Suprapubic skin (tissue), 4 donors: ENCODE measurements at regions not wholly inside any gene's neighbourhood (a gene's known extent, or its start where the extent isn't known, plus 50 kb on each side); places are given as distances from the start of the nearest gene placed in this dataset.

Experiments used
- DNase-seq, 2 donors: peaks; one replicate each; pipeline ENCODE4 v3.0.0-alpha.2; 2019; ENCODE audit warnings: low spot score in 2 of 2
- H3K27ac ChIP-seq: fragments of 200-600 bp; sonication (generic); one replicate; pipeline ENCODE4 v1.5.1; 2019
- H3K27me3 ChIP-seq: fragments of 200-600 bp; sonication (generic); one replicate; pipeline ENCODE4 v1.5.1; 2019
- H3K36me3 ChIP-seq: fragments of 200-600 bp; sonication (generic); one replicate; pipeline ENCODE4 v1.5.1; 2019
- H3K4me1 ChIP-seq: fragments of 200-600 bp; sonication (generic); one replicate; pipeline ENCODE4 v1.5.1; 2019
- H3K4me3 ChIP-seq: fragments of 200-600 bp; sonication (generic); one replicate; pipeline ENCODE4 v1.5.1; 2019; ENCODE audit warnings: mild to moderate bottlenecking
- H3K9me3 ChIP-seq: fragments of 200-600 bp; sonication (generic); one replicate; pipeline ENCODE4 v1.5.1; 2019
- CTCF ChIP-seq, 2 donors: fragments of 200-600 bp in 1 of 2; fragments of 450-650 bp in 1 of 2; sonication (generic) in 1 of 2; IDR thresholded peaks; one replicate each; pipeline ENCODE4 v1.5.1; 2016 to 2019; ENCODE audit warnings: antibody characterized with exemption in 2 of 2, mild to moderate bottlenecking in 1 of 2, moderate library complexity in 1 of 2
- EP300 ChIP-seq: sonication (generic); formaldehyde crosslinking; IDR thresholded peaks from one replicate; pipeline ENCODE4 v1.6.1; 2017; ENCODE audit warnings: antibody characterized with exemption
- POLR2A ChIP-seq, 2 donors: fragments of 450-650 bp; IDR thresholded peaks; one replicate each; pipeline ENCODE4 v1.6.1; 2017; ENCODE audit warnings: antibody characterized with exemption in 2 of 2, mild to moderate bottlenecking in 2 of 2, moderate library complexity in 2 of 2
- POLR2AphosphoS5 ChIP-seq, 3 donors: sonication (generic); formaldehyde crosslinking; IDR thresholded peaks; one replicate each; pipeline ENCODE4 v1.6.1; 2017; ENCODE audit warnings: antibody characterized with exemption in 3 of 3
- WGBS: methylation state at CpG from one replicate; pipeline ENCODE4 v1.1.5; 2018; 5-methylcytosine and 5-hydroxymethylcytosine counted together

GRCh38 chr15:35705884-35706585 is 160.1 kb upstream of the DPH6 start:
- H3K27ac ChIP-seq = no peak overlapping the region
- 74% methylated on average over 4 of the region's 4 CpGs for WGBS
- no peaks in the 10 kb centered on the region for H3K27me3 ChIP-seq
- no peak for DNase-seq
- H3K36me3 ChIP-seq = no peaks in the 10 kb centered on the region
- no peak for TF ChIP-seq POLR2A (IDR thresholded peaks at IDR 0.05)
- TF ChIP-seq CTCF (IDR thresholded peaks at IDR 0.05) = no peak
- no peak for TF ChIP-seq POLR2AphosphoS5 (IDR thresholded peaks at IDR 0.05)
- no peak for TF ChIP-seq EP300
- H3K9me3 ChIP-seq = no peaks in the 10 kb centered on the region
- H3K4me3 ChIP-seq = no peak overlapping the region
- H3K4me1 ChIP-seq = peaks cover 11% of the 10 kb centered on the region

GRCh38 chr15:35712956-35713355 is 167.0 kb upstream of the DPH6 start:
- no peaks in the 10 kb centered on the region for H3K27me3 ChIP-seq
- no peak overlapping the region for H3K27ac ChIP-seq
- WGBS = 59% methylated on average over 2 of the region's 2 CpGs
- H3K4me1 ChIP-seq = peaks cover 4% of the 10 kb centered on the region
- no peaks in the 10 kb centered on the region for H3K36me3 ChIP-seq
- TF ChIP-seq POLR2AphosphoS5 (IDR thresholded peaks at IDR 0.05) (no peak), EP300 (no peak), CTCF (IDR thresholded peaks at IDR 0.05) (no peak)
- DNase-seq = no peak
- H3K9me3 ChIP-seq = no peaks in the 10 kb centered on the region
- no peak overlapping the region for H3K4me3 ChIP-seq

- H3K36me3 ChIP-seq = no peaks in the 10 kb centered on the region
- H3K27me3 ChIP-seq = no peaks in the 10 kb centered on the region
- no peak overlapping the region for H3K4me3 ChIP-seq
- H3K9me3 ChIP-seq = no peaks in the 10 kb centered on the region
- no peak overlapping the region for H3K27ac ChIP-seq
- no peak for DNase-seq
- 57% methylated on average over 2 of the region's 2 CpGs for WGBS
- TF ChIP-seq POLR2AphosphoS5 (IDR thresholded peaks at IDR 0.05) (no peak), EP300 (no peak), CTCF (IDR thresholded peaks at IDR 0.05) (no peak), POLR2A (IDR thresholded peaks at IDR 0.05) (no peak)
- H3K4me1 ChIP-seq = peaks cover 4% of the 10 kb centered on the region
Observed at GRCh38 chr15:35713733-35714132, 167.8 kb upstream of the DPH6 start.

GRCh38 chr15:35717721-35718120 is 171.8 kb upstream of the DPH6 start:
- Histone ChIP-seq H3K27ac (no peak overlapping the region), H3K27me3 (no peaks in the 10 kb centered on the region), H3K4me3 (no peak overlapping the region), H3K4me1 (no peaks in the 10 kb centered on the region), H3K9me3 (no peaks in the 10 kb centered on the region), H3K36me3 (no peaks in the 10 kb centered on the region)
- TF ChIP-seq EP300 = no peak
- no peak for TF ChIP-seq CTCF (IDR thresholded peaks at IDR 0.05)
- no peak for TF ChIP-seq POLR2AphosphoS5 (IDR thresholded peaks at IDR 0.05)
- TF ChIP-seq POLR2A (IDR thresholded peaks at IDR 0.05) = no peak
- no peak for DNase-seq
- WGBS = 82% methylated on average over 4 of the region's 4 CpGs

GRCh38 chr15:35720019-35720418 is 174.1 kb upstream of the DPH6 start:
- Histone ChIP-seq H3K36me3 (no peaks in the 10 kb centered on the region), H3K4me3 (no peak overlapping the region), H3K27ac (no peak overlapping the region), H3K9me3 (no peaks in the 10 kb centered on the region), H3K4me1 (no peaks in the 10 kb centered on the region), H3K27me3 (no peaks in the 10 kb centered on the region)
- WGBS = 67% methylated on average over 2 of the region's 2 CpGs
- DNase-seq = no peak
- no peak for TF ChIP-seq CTCF (IDR thresholded peaks at IDR 0.05)
- no peak for TF ChIP-seq EP300
- TF ChIP-seq POLR2AphosphoS5 (IDR thresholded peaks at IDR 0.05) = no peak
- TF ChIP-seq POLR2A (IDR thresholded peaks at IDR 0.05) = no peak
